ENCODE measurements at regions not wholly inside any gene's neighbourhood (a gene's known extent, or its start where the extent isn't known, plus 50 kb on each side); places are given as distances from the start of the nearest gene placed in this dataset.
"Not testable (repeated sequence)": the region's sequence is repeated elsewhere in the genome, so short reads cannot be mapped to it uniquely, and the experiment has no call there.

GRCh38 chr2:176577054-176577453, 307.8 kb downstream of the MTX2 start:
- no peak for DNase-seq

DNA sequence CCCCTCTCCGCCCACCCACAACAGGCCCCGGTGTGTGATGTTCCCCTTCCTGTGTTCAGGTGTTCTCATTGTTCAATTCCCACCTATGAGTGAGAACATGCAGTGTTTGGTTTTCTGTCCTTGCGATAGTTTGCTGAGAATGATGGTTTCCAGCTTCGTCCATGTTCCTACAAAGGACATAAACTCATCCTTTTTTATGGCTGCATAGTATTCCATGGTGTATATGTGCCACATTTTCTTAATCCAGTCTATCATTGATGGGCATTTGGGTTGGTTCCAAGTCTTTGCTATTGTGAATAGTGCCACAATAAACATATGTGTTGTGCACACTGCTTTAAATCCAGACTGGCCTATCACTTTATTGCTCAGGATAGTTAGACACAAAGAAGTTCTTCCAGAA, 309.1 kb downstream of the MTX2 start:
- not testable (repeated sequence) for DNase-seq

DNA sequence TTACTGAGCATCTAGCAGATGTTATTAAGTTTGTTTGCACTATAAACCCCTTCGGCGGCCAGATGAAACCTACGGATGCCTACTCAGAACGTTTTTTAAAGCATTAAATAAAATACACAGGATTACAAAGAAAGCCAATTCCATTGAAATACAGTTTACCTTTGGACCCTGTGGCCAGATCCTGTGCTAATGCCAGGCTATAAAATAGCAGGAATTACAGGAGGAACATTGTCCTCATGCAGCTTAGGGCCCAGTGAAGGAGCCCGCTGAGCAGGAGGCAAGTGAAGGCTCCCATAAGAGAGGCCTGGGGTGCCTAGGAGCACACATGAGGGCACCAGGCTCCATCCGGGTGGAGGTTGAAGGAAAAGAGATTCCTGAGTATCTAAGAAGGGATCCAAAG, 310.4 kb downstream of the MTX2 start:
- no peak for DNase-seq

GRCh38 chr2:176581557-176582165, 312.4 kb downstream of the MTX2 start:
- no peak for DNase-seq

DNA sequence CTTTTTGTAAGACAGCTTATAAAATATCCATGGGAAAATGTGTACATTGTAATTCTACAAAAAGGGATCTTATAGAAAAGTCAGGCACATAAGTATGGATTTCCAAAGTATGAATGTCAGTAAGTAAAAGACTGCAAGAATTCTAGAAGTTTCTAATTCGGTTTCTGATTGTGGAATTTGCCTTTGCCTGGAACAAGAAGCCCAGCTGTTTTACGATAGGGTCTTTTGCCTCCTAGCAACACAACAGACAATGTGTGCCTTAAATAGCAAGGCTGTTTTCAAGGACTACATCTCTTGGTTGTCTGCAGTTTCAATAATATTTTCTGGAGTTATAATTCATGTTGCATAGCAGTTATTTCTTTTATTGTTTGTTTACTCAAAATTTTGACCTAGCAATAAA, 312.9 kb downstream of the MTX2 start:
- DNase-seq = peak; percentile 10 to 33

DNA sequence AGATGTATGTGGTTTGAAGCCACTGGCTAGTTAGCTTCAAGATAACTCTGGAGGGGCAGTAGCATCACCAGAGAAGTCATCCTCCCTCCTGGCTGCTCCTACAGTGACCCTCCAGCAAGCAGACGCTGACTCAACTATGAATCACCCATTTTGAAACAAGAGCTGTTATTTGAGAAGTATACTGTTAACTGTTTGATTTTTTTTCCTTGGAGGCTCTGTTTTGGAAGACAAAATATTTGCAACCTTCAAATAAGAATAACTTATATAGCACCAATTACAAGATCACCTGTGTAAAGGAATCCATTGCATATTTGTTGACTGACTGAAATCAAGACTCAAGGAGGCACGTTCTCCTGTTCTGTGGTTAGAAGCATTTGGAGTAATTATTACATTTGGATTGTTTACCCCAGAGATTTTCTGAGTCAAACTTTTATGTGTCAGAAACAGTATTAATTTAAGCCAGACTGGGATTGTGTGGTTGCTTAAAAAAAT, 313.8 kb downstream of the MTX2 start:
- no peak for DNase-seq

DNA sequence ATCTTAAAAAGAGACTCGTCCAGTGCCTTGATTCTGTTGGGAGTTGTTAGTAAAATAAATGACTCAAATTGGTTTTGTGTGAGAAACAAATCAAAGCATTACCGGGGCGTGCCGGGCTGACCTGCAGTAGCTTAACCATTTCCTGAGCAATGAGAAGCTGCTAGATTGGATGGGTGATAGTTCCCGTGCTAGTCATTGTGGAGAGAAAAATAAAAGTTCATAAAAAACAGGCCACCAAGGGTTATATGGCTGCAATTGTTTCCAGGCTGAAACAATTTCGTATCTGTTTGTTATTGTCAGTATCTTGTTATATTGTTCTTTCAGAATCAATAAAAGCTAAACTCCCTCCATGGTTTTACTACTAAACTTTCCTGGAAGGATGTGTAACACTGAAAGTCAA, 314.4 kb downstream of the MTX2 start:
- DNase-seq = peak in 1 of 2 experiments; percentile 49

DNA sequence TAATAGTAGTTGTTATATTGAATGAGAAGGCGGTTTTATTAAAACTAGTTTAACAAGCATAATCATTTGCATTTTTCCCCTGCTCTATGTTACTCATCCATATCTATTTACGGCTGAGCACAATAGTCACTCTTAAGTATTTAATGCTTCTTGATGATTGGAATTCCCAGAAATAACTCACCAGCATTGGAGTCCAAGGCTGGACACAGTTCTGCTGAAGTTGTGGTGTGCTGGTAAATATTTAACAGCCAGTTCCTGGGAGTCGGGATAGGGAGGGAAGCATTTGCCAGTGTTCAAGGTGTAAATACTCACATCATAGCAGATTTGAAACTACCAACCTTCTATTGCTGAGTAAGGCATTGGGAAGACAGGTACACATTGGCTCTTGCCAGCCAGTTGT, 315.1 kb downstream of the MTX2 start:
- DNase-seq = peak; percentile 85 to 92

GRCh38 chr2:176585291-176585690, 316.0 kb downstream of the MTX2 start:
- no peak for DNase-seq

GRCh38 chr2:176585791-176586190, 316.5 kb downstream of the MTX2 start:
- no peak for DNase-seq

DNA sequence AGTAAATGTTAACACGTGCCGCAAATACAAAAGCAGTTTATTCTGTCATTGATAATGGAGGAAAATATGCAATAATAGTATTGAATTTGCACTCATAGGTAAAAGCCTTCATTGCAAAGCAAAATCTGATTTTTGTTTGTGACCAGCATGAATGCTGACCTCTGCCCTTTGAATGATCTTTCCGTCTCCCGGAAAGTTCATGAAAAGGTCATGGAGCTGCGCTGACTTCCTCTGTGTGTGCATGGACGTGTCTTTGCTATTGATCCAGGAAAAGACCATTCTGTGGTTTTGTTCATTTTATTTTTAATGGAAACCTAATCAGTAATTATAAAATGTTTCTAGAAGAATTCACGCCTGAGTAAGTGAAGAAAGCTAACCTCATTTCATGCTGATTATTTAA, 320.0 kb downstream of the MTX2 start:
- no peak for DNase-seq

DNA sequence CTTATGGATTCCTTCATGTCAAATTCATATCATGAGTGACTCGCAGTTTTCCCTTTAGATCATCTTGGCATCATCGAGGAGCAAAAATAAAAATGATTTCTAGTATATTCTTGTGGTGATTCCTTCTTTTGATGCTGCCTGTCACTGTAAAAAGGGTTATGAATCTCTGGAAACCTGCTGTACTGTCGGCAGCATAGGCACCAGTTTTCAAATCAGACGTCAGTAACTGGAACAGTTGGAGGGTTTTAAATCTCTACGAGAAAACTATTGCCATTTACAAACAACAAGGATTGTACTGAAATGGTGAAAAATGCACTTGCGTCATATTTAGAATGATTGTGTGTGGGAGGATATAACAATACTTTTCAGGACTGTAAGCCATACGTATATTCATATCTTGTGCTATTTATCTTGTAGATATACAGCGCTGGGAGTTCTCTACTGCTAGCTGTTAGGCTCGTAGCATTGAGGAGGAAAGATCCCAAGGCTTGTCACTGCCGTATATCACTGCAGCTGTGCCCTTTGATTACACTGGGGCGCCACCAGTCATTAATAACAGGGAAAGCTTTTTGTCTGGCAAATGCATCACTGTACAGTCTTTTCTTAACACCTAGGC, 320.7 kb downstream of the MTX2 start:
- DNase-seq = peak in 1 of 2 experiments; percentile 22

- DNase-seq = no peak
These were observed 323.0 kb downstream of the MTX2 start for GRCh38 chr2:176592216-176592615.

- DNase-seq = no peak
These were observed 326.7 kb downstream of the MTX2 start for GRCh38 chr2:176595986-176596385.

GRCh38 chr2:176597916-176598315, 328.7 kb downstream of the MTX2 start:
- DNase-seq = no peak

DNA sequence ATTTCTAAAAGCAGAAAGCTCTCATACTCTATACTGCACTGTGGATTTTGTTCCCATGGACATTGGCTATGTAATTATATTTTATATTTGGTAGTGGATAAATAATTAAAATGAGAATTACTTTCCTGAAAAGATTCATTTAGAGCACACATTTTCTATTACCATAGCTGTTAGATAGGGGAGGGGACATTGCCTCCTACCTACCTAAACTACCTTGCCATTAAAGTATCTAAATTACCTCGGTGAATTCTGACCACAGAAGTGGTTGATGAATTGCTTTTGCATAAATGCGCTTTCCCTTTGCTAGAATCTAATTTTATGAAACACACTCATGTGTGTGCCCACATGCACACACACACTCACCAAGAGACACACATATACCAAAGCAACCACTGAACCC, 329.1 kb downstream of the MTX2 start:
- DNase-seq = peak; percentile 24 to 35

GRCh38 chr2:176599796-176600485, 330.7 kb downstream of the MTX2 start:
- no peak for DNase-seq

GRCh38 chr2:176601066-176601465, 331.8 kb downstream of the MTX2 start:
- DNase-seq = no peak

GRCh38 chr2:176612036-176612435, 342.8 kb downstream of the MTX2 start:
- no peak for DNase-seq

GRCh38 chr2:176612736-176613135, 343.5 kb downstream of the MTX2 start:
- no peak for DNase-seq

- DNase-seq = no peak
These were observed 344.2 kb downstream of the MTX2 start for GRCh38 chr2:176613323-176613987.

DNA sequence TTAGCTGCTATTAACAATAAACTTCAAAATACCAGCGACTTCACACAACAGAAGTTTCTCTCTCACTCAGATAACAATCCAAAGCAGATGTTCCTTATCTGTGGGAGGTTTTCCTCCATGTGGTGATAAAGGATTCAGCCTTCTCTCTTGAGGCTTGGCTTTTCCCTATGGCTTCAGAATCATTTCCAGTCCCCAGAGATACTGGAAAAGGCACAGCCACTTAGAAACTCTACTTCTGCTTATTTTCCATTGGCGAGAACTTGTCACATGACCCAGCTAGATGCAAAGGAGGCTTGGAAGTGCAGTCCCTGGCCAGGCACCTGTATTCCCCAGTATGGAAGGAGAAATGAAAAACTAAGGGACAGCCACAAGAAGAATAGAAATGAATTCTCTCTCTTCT, 344.8 kb downstream of the MTX2 start:
- DNase-seq = no peak

GRCh38 chr2:176614930-176615329, 345.7 kb downstream of the MTX2 start:
- DNase-seq = no peak

DNA sequence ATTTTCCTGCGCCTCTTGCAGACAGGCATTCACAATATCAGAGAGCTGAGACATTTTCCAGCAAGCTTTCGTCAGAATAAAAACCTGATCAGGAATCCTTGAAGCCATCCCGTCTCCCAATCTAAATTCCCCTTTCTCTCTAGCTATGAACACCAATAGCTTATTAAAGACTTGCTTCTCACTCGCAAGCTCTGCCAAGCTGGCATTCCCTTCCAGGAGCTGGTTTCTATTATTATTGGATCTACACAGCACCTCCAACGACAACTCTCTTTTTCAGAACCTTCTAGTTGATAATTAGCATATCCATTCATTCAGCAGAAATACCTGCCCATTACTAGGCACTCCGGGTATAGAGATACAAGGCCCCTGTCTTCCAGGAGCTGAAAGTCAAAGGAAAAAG, 350.3 kb downstream of the MTX2 start:
- DNase-seq = no peak
